Ovary (tissue), 3 donors: ENCODE measurements at regions not wholly inside any gene's neighbourhood (a gene's known extent, or its start where the extent isn't known, plus 50 kb on each side); places are given as distances from the start of the nearest gene placed in this dataset.

Source experiments
- POLR2A ChIP-seq: fragments of 450-650 bp; IDR thresholded peaks from one replicate; pipeline ENCODE4 v1.6.1; 2017; ENCODE audit warnings: antibody characterized with exemption, mild to moderate bottlenecking, moderate library complexity
- TF ChIP-seq, protein P1 (sequence below), 3 donors: fragments of 450-650 bp in 2 of 3; fragments of 200-600 bp in 1 of 3; IDR thresholded peaks; one replicate each; pipeline versions ENCODE4 v1.5.1 to v1.8.0; 2016 to 2022; ENCODE audit warnings: antibody characterized with exemption in 3 of 3, mild to moderate bottlenecking in 1 of 3
- donor health status: DM: no; HTN: no; CAD: no.

DNA sequence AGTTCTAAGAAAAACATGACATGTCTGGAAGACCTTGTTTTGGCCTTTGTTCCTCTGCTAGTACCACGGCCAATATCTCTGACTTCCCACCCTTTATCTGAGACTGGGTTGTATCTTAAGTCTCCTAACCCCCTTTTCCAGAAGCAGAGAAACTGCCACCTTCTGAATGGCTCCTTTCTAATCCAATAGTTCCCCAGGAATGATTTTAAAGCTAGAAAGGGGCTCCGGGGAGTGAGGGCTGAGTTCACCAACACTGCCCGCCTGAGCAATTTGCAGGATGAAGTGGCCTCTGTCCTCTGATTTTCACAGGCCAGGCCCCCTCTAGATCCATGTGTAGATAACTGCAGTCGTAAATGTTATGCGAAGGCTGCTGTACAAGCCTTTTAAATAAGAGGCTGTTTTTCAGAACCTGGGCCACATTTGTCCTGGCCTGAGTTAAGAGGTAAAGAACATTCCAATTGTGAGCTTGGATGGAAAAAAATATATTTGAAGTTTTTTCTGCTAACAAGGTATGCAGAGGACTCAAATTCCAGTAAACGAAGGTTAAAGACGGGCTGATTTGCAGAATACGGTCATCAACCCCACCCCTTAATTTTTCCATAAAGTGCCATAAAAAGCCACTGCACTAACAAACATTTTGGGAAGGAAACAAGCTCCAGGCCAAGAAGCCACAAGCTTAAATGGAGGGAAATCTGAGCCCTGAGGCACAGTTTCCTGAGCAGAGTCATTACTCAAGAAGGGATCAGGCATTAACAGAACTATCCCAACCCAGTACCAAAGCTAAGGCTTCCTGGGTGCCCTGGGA is 117.0 kb upstream of the MAF start:
- TF ChIP-seq, protein P1, sequence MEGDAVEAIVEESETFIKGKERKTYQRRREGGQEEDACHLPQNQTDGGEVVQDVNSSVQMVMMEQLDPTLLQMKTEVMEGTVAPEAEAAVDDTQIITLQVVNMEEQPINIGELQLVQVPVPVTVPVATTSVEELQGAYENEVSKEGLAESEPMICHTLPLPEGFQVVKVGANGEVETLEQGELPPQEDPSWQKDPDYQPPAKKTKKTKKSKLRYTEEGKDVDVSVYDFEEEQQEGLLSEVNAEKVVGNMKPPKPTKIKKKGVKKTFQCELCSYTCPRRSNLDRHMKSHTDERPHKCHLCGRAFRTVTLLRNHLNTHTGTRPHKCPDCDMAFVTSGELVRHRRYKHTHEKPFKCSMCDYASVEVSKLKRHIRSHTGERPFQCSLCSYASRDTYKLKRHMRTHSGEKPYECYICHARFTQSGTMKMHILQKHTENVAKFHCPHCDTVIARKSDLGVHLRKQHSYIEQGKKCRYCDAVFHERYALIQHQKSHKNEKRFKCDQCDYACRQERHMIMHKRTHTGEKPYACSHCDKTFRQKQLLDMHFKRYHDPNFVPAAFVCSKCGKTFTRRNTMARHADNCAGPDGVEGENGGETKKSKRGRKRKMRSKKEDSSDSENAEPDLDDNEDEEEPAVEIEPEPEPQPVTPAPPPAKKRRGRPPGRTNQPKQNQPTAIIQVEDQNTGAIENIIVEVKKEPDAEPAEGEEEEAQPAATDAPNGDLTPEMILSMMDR (IDR thresholded peaks at IDR 0.05): no peak
- TF ChIP-seq POLR2A: no peak
